SK-N-SH treated with all-trans-retinoic acid at 6 μM for 48 hours (cell line): ENCODE measurements at regions not wholly inside any gene's neighbourhood (a gene's known extent, or its start where the extent isn't known, plus 50 kb on each side); places are given as distances from the start of the nearest gene placed in this dataset.
"Not testable (repeated sequence)": the region's sequence is repeated elsewhere in the genome, so short reads cannot be mapped to it uniquely, and the experiment has no call there.

ENCODE experiments used
- BACH2 ChIP-seq: fragments of 250-450 bp; sonication (Bioruptor Pico); IDR thresholded peaks from 2 replicates; pipeline ENCODE4 v1.9.0; 2021; ENCODE audit warnings: mild to moderate bottlenecking, borderline replicate concordance
- CREB5 ChIP-seq: fragments of 250-450 bp; sonication (Bioruptor Pico); IDR thresholded peaks from 2 replicates; pipeline ENCODE4 v1.5.1; 2020; ENCODE audit warnings: low read depth, mild to moderate bottlenecking, moderate library complexity
- SNAI2 ChIP-seq: fragments of 250-450 bp; sonication (Bioruptor Pico); IDR thresholded peaks from 2 replicates; pipeline ENCODE4 v1.5.0; 2020; ENCODE audit warnings: mild to moderate bottlenecking, moderate library complexity

- TF ChIP-seq BACH2, SNAI2, CREB5 (CRISPR knock-in tag): not testable (repeated sequence)
These were observed 1522.9 kb upstream of the TPTE start for GRCh38 chr21:8998480-8998879.
